HG02973 (cell line): ENCODE measurements at regions not wholly inside any gene's neighbourhood (a gene's known extent, or its start where the extent isn't known, plus 50 kb on each side); places are given as distances from the start of the nearest gene placed in this dataset.

Experiments used
- ATAC-seq: cut with Tn5 transposase; IDR thresholded peaks from one replicate; pipeline ENCODE4 v1.9.1; 2021; ENCODE audit warnings: moderate library complexity; ENCODE audit not compliant: unreplicated experiment

DNA sequence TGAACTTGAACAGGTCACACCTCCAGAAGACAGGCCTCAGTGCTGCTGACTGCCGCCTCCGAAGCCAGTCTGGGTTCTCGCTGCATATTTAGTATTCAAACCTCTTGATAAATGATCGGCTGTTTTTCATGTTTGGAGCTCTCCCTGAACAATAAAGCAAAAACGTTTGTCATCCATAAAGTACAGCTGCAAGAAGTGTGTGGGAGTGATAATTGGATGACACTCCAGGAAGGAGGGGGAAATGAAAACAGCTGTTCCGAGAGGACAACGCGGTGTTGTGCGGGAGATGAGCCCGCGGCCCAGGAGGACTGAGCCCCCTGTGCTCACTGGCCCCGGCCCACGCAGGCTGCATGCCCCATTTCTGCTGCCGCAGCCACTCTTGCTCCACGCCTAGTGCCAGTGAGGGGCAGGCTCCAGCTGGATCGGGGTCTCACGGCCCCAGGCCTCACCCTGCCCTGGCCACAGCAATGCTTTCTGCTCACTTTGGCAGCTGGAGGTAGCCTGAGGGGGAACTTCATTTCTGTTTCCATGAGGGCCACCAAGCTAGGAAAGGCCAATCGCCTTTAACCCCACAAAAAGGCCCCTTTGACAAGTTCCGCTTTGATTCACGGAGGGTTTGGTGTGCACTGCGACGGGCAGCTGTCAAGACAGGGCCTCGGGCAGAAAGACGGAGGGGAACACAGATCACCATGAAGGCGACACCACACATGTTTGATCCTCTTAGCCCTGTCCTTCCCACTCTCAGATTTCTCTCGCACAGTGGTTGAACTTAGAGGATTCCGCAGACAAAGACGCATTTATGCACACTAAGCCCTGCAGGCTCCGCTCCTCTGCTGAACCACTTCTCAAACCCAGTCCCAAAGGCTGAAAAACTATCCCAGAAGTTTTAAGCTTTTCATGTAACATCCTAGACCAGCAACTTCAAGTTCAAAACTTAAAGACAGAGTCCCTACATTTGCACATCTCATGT lies 537.6 kb downstream of the EFNB2 start:
- no peak for ATAC-seq

DNA sequence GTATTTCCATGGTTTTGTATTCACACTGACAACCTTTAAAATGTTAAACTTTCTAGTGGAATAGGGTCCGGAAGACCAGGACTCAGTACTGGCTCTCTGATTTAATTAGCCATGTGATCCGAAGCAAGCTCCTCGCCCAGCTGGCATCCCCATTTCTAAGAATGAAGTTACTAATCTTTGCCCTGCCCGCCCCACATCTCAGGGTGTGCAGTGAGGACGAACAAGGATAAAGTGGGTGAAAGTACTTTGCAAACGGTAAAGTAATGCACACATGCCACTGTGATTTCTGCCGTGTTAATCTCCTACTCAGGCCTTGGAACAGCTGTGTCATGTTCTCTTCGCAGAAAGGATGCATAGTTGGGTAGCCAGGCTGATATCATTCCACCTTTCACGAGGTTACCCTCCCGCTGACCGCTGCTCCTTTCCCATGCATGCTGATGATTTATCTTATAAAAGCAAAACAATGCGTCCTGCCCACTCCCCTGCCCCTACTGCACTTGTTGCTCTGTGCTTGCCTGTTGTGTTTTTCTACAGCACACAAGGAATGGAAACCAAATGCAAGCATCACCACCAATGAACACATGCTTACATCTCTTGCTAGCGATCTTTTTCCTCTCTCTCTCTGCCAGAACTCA lies 539.0 kb downstream of the EFNB2 start:
- ATAC-seq: no peak

DNA sequence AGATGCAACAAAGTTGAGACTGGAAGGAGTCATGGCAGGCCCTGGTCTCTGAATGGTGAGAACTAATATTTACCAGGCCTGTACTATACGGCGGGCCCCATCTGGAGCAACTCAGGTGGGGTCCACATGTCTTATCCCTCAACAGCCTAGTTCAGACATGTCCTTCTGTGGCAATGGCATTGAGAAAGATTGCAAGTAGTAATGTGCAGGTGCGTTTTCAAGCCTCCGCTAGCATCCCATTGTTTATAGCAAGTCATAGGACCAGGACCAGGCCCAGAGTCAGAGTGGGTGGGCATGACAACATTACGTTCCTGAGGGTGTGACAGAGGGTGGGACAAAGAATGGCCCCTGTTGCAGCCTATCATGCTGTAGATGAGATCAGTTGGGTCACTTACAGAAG lies 541.1 kb downstream of the EFNB2 start:
- ATAC-seq: no peak

DNA sequence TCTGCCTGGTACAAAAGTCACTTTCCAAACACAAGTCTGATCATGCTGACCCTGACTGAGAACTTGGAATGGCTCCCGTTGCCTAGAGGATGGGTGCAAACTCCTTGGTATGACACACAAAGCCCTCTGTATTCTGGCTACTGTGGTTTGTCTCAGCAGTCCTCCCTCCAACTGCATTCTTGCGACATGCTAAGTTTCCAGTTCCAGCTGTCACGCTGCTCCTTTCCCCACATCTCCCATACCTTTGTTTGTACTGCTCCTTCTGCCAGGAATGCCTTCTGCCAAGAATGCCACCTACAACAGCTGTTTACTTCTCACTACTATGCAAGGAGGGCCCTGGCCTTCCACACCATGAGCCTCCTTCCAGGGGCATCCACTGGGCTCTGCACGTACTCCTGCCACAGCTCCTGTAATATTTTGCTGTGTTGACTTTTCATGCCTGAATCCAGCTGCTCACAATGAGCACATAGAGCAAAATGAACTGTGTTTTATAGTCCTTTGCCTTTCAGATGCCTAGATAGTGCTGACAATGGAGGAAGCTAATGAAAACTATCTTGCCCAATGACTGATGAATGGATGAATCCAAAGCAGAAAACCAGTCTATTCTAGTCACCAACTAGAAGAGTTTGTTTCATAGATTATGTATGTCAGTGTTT lies 543.7 kb downstream of the EFNB2 start:
- ATAC-seq: no peak

DNA sequence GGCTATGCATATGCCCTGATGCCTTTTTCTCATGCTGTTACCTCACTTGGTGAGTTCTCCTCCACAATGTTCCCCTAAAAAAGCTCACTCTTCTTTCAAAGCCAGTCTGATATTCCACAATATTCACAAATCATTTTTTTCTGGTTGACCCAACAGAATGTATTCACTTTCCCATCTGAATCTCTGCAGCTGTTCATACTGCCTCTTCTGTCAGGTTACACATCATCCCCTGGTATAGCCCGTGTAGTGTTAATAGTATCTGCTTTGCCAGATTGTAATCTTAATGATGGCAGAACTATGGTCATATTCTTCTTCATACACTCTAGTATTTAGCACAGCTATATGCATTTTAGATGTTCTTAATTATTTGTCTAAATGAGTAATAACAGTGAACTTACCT lies 544.3 kb downstream of the EFNB2 start:
- ATAC-seq: no peak

DNA sequence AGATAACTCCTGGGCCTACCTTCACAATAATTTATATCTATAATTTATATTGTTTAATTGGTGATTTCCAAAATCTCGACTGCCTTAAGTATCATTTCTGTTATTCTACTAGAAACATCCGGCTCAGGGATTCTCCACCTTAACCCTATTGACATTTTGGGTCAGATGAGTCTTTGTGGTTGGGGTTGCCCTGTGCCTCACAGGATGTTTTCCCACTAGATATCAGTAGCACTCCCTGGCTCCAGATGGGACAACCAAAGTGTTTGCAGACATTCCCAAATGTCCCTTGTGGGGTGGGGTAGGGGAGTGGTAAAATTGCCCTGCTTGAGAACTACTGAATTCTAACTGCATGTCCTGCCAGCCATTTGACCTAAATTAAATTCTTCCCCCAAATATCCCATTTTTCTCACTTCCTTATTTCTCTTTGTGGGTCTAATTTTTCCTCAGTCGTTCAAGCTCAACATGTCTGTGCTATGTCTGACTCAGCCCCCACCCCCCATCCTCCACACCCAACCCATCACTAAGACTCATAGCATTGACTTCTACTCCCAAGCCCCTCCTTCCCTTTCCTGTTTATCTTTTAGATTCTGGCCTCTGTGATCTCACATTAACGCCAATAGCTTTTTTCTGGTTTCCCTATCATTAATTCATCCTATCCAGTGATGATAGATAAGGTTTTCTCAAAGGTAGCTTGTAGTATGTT lies 545.1 kb downstream of the EFNB2 start:
- no peak for ATAC-seq

DNA sequence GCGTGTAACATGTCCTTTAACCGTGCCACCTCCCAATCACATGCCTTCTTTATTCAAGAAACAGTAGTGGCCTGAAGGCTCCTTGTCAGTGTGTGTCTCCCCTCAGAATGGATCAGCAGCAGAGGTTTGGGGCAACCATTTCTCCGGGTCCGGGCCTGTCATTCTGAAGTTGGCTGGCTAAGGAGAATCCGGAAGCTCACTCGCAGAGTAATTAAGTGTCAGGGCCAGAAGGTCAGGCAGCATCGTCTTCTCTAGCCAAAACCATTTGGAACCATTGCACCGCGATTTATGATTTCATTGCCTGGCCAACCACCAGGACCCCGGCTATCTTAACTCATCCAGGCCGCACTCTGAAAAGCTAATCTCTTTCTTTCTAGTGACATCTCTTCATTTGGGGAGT lies 550.8 kb downstream of the EFNB2 start:
- no peak for ATAC-seq

DNA sequence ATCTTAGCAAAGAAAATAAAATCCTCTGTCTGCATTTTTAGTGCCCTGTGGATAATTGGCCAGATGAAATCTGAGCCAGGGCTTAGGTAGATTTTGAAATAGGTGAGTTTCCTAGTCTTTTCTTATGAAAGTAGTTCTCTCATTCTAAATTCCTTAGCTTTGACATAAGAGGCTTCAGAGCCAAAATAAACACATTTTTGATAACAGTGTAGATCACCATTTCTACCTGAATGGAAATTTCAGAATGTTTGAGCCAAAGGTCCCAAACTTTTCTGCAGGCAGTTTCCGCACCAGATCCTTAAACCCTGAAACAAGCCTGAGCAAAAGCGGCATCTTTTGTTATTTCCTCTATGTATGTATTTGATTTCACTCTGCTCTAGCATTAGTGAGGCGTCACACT lies 551.2 kb downstream of the EFNB2 start:
- ATAC-seq: no peak

DNA sequence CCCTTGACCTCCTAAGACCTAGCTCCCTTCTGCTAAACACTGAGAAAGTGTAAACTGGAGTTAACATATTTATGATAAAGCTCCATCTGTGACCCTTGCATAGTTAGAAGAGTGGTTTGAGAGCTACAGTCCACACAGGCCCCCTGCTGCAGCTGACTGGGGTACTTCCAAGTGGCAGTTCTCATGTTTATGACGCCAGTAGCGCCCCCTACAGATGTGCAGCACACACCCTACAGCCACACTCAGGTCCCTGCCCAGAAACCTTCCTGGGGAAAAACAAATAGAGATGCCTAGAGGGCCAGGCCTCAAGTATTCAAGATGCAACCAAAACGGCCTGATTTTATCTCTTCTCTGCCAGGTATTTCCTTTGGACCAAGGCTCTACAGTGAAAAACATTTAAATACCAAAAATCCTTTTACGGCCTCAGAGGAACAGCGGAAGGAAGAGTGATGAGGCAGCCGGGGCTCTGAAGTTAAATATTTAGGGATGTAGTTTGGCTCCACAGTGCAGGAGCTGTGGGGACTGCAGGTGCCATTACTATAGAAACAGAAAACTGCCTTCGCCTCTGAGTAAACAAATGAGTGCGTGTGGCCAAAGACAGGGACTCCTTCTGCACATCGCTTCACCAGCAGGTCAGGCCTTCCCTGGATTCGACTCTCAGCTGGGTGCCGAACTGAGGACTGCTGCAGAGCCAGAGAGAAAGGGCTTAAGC lies 553.1 kb downstream of the EFNB2 start:
- no peak for ATAC-seq

DNA sequence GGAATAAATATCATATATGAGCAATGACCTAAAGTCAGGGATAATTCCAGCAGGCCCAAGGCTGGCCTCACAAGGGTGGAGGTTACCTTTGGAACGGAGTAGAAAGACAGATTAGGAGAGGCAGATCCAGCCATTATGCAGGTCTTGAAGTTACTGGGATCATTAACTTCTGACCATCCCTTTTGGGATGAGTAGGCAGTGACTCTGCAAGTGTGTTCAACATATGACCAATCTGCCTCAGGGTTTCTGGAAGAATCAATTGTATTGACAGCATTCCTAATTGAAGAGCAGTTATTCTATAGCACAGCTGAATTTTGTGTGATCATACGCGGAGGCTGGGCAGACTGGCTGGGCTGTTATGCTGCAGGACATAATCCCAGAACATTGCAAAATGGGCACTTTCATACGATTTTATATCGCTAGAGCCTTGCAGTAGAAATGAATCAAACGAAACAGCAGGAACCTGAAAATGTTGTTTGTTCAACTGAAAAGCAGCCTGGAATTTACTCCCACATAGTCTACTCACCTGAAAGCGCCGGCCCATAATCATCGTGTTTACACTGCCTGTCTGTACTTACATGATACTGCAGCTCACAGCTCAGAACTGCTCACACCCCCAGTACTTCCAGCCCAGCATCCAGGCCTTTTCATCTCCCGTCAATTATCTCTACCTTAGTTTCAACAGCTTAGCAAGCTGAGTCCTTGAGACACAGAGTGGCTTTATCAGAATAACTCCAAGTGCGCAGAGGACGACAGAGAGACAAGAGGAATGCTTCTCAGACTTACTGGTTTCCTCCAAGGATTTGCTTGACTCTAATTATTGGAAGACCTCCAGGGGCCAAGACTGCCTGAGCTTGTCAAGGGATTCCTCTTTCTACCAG lies 556.1 kb downstream of the EFNB2 start:
- ATAC-seq: no peak

DNA sequence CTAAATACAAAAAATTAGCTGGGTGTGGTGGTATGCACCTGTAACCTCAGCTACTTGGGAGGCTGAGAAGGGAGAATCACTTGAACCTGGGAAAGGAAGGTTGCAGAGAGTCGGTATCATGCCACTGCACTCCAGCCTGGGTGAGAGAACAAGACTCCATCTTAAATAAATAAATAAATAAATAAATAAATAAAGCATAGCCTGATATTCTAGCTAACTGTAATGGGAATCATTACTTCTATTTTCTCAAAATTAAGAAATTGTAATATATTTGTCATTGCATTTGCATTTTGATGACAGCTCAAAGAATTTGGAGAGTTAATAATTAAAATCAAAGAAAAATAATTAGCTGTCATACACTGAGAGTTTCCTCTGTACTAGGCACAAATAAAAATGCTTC lies 561.1 kb downstream of the EFNB2 start:
- no peak for ATAC-seq

DNA sequence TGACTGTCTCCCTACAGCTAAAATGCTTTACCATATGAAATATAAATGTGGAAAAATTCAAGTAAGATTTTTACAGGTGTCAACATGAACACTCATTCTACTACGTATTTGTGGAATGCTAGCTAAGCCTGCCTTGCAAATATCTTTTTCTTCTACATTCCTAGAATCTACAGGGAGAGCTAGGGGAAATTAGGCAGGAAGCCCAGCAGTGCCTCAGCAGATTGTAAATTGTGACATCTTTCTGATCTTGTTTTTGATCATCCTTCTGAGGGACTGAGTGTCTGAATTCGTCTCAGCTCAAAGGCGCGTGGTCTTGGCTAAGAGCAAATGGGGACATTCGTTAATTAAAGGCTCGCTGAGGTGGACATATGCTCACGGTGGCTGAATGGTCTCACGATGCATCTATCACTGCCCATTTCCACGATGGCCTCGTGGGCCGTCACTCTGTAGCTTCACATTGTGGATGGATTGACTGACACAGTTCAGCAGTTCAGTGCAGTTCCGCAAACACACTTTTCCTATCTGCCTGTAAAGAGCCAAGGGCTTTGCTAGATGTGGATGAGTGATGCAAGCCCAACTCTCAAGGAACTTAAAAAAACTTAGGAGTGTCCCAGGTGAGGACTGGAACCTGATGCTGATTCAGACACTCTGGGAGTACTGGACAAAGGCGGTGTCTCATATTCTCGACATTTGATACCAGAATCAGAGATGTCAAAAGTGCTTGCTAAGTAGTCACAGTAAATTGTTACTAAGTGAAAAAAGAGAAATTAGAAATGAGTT lies 562.5 kb downstream of the EFNB2 start:
- ATAC-seq: no peak

DNA sequence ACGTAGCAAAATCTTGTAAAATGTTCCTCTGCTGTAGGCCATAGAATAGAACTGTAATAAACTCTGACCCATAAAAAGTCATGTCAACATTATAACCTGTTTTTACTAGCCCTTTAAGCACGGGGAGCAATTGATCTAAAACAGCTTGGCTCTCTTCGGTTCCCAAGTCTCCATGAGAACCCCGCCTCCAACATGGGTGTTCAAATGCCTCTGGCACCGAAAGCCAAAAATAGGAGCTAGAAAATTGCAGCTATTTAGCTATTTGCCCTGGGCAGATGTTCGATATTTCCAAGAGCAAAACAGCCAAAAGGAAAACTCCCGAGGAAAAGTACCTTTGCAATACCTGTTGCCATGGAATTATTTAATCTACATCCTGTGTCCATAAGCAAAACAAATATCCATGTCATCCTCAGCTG lies 563.1 kb downstream of the EFNB2 start:
- no peak for ATAC-seq

DNA sequence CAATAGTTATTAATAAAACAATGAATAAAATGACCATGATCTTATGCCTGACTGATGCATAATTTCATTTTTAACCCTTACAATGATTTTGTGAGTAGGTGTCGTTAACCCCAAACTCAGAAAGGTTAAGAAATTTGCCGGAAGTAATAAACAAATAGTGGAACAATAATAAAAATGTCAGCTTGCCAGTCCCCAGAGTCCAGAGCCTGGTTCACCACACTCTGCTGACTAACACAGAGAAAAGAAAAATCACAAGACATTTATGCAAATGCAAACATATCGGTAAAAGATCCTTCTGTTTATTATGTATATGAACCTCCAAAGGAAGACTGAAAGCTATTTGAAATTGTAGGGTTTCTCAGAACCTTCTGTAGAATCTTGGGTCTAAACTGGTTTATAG lies 563.7 kb downstream of the EFNB2 start:
- ATAC-seq: no peak

DNA sequence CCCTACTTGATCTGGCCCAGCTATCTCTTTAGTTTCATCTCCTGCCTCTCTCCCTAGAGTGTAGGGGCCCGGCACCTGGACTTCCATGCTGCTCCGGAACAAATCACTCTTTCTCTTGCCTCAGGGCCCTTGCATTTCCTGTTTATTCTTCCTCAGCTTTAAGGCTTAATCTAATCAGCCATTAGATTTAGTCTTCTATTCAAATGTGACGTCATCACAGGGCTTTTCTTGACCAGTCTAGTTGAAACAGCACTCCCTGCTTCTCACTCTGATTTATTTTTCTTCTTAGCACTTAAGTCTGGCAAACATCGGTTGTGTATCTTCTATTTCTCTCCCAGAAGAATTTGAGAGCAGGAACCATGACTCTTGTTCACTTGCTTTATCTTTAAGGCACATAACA lies 564.1 kb downstream of the EFNB2 start:
- no peak for ATAC-seq

DNA sequence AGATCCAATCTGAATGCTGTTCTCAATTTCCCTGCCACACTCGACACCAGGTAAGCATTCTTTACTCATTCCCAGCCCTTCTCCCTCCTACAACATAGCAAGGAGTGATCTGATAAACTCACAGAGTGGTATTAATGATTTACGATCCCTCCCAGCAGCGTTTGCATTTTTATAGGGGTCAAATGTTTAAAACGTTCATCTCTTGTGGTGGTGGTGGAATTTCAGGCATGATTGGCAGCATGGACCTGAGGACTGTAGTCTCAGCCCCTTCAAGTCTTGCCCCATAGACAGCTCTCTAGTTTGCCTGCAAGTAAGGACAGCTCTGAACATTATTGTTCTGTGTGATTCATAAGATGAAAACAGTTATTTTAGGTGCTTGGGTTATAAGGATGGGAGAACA lies 565.7 kb downstream of the EFNB2 start:
- ATAC-seq: no peak

DNA sequence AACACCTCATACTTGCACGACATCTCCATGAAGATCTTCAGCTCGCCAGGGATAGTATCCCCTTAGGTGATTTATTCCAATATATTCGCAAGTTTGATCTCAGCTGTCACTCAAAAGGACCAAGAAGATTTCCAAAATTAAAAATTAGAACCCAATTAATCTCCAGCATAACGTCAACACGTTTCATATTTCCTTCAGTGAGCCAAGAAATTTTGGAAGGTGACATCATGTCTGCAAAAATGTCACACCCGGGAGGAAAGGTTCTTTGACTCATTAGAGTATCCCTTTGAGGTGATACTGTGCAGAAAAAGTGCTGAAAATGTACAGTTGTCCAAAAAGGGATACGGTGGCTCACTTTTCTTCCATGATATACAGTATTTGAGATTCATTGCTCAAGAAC lies 569.6 kb downstream of the EFNB2 start:
- ATAC-seq: no peak

DNA sequence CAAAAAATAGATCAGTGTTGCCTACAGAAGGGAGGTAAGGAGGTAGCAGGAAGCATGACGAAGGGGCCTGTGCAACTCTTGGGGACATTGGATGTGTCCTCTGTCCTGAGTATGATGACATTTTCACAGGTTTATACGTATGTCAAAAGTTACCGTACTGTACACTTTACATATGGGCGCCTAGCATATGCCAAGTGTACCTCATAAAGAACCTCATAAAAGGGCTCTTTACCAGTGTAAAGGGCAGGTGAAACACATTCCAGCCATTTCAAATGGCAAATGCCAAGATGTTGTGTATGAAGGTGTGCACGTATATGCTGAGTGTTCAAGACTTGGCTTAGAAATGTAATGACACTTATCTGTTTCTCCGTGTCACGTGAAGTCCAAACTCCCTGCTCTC lies 573.4 kb downstream of the EFNB2 start:
- no peak for ATAC-seq

DNA sequence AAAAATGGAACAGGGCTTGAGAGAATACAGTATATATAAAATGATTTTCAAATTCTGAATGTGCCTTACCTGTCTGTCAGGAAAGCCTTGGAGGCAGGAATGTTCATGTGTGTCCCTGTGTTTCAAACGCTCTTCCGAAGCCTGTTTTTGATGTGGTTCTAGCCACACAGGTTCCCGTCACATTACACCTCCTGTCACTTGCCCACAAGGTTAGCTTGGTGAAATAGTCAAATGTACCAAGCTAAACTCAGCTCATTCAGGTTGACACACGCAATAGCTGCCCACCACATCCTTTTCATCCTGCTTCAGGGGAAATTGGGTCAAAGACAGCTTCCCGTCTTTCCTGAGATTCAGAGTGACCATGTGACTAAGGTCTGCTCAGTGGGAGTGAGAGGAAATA lies 574.0 kb downstream of the EFNB2 start:
- ATAC-seq: no peak
